ENCODE measurements at regions not wholly inside any gene's neighbourhood (a gene's known extent, or its start where the extent isn't known, plus 50 kb on each side); places are given as distances from the start of the nearest gene placed in this dataset.

GRCh38 chr10:112057072-112057471, 126.5 kb downstream of the GPAM start:
- DNase-seq (no peak), ATAC-seq (no peak)
- Mint-ChIP-seq H3K27me3 (no peaks in the 10 kb centered on the region), H3K9me3 (no peaks in the 10 kb centered on the region), H3K4me3 (no peak overlapping the region), H3K36me3 (ENCODE audit: low read depth) (no peaks in the 10 kb centered on the region), H3K27ac (no peak overlapping the region), H3K4me1 (no peaks in the 10 kb centered on the region)

GRCh38 chr10:112059220-112059619, 124.3 kb downstream of the GPAM start:
- DNase-seq (no peak), ATAC-seq (no peak)
- Mint-ChIP-seq H3K36me3 (ENCODE audit: low read depth) (no peaks in the 10 kb centered on the region), H3K4me3 (no peak overlapping the region), H3K27me3 (no peaks in the 10 kb centered on the region), H3K27ac (no peak overlapping the region), H3K4me1 (no peaks in the 10 kb centered on the region), H3K9me3 (no peaks in the 10 kb centered on the region)

DNA sequence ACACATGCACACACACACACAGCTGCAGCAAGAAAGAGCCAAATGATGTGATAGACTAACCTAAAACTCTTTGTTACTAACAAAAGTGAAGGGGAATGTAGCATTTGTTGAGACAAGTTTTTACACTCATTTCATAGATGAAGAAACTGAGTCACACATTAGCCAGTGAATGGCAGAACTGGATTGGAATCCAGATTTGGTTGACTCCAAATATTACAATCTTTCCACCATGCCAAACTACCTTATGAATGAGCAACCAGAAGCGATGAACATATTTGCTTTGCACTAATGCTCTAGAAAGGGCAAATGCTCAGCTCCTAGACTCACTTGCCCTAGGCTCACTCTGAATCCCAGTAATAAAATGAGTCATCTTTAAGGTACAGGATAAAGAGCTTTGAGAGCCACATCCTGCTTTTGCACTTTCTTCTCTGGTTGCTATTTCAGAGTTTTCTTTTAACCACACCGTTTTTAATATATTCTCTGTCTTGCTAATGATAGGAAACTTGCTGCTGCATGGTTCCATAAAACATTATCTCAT, 111.9 kb downstream of the GPAM start:
- no peak for DNase-seq
- H3K4me3 Mint-ChIP-seq: no peak overlapping the region
- H3K9me3 Mint-ChIP-seq: no peaks in the 10 kb centered on the region
- H3K27ac Mint-ChIP-seq: no peak overlapping the region
- H3K4me1 Mint-ChIP-seq: no peaks in the 10 kb centered on the region
- no peaks in the 10 kb centered on the region for H3K36me3 Mint-ChIP-seq (ENCODE audit: low read depth)
- no peaks in the 10 kb centered on the region for H3K27me3 Mint-ChIP-seq
- no peak for ATAC-seq

DNA sequence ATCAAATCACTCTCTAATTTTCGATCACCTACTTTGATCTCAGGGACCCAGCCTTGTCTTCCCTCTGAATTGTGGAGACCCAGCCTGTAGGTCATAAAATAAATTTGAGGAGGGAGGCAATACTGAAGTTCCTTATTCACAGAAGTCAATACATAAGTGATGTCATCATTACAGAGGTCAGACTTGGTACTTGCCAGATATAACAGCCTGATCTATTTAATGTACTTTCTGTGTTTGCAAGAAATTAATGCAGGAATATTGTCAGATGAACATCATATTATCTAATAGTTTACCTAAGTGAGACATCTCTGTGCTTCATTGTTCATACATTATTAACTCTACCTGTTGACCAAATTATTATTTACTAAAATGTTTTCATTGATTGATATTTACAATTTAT, 105.6 kb downstream of the GPAM start:
- Mint-ChIP-seq H3K36me3 (ENCODE audit: low read depth) (no peaks in the 10 kb centered on the region), H3K27me3 (peaks cover 2% of the 10 kb centered on the region), H3K27ac (no peak overlapping the region), H3K4me3 (no peak overlapping the region), H3K4me1 (no peaks in the 10 kb centered on the region), H3K9me3 (no peaks in the 10 kb centered on the region)
- DNase-seq (no peak), ATAC-seq (no peak)

GRCh38 chr10:112080231-112080630, 103.3 kb downstream of the GPAM start:
- H3K27me3 Mint-ChIP-seq: peaks cover 4% of the 10 kb centered on the region
- no peaks in the 10 kb centered on the region for H3K36me3 Mint-ChIP-seq (ENCODE audit: low read depth)
- ATAC-seq (no peak), DNase-seq (no peak)
- no peak overlapping the region for H3K27ac Mint-ChIP-seq
- H3K4me3 Mint-ChIP-seq: no peak overlapping the region
- no peaks in the 10 kb centered on the region for H3K9me3 Mint-ChIP-seq
- H3K4me1 Mint-ChIP-seq: no peaks in the 10 kb centered on the region

GRCh38 chr10:112082120-112082519, 101.4 kb downstream of the GPAM start:
- Mint-ChIP-seq H3K4me3 (no peak overlapping the region), H3K4me1 (no peaks in the 10 kb centered on the region), H3K27me3 (peaks cover 15% of the 10 kb centered on the region), H3K27ac (no peak overlapping the region), H3K36me3 (ENCODE audit: low read depth) (no peaks in the 10 kb centered on the region), H3K9me3 (no peaks in the 10 kb centered on the region)
- no peak for DNase-seq
- ATAC-seq: no peak

- H3K36me3 Mint-ChIP-seq (ENCODE audit: low read depth): no peaks in the 10 kb centered on the region
Observed at GRCh38 chr10:112083472-112083871, 100.1 kb downstream of the GPAM start.

DNA sequence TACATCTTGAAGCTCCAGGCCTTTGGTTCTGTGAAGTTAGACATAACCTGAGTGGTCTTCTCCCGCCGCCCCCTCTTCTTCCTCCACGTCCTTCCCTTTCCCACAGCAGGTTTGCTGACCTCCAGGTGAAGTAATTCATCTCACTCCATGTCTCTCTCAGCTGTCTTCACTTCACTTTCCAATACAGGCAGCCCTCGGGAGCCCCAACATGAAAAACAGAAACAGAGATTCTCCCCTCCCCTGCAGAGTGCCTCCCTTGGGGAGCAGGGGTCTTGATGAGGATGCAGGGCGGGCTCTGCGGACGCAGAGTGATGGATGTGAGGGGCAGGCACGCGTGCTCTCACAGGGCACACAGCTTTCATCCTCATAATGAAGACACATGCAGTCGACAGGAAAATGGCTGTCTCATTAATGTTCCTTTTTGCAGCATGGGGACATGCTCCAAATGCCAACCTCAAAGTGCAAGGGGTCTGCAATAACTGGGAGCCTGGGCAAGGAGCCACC, 95.6 kb downstream of the GPAM start:
- H3K4me3 Mint-ChIP-seq: no peak overlapping the region
- H3K36me3 Mint-ChIP-seq (ENCODE audit: low read depth): no peaks in the 10 kb centered on the region
- H3K9me3 Mint-ChIP-seq: no peaks in the 10 kb centered on the region
- DNase-seq (no peak), ATAC-seq (no peak)
- no peak overlapping the region for H3K27ac Mint-ChIP-seq
- peaks cover 12% of the 10 kb centered on the region for H3K27me3 Mint-ChIP-seq
- H3K4me1 Mint-ChIP-seq: no peaks in the 10 kb centered on the region

More at GRCh38 chr10:112083472-112083871, 100.1 kb downstream of the GPAM start:
- H3K4me3 Mint-ChIP-seq: no peak overlapping the region
- H3K27ac Mint-ChIP-seq: no peak overlapping the region
- no peaks in the 10 kb centered on the region for H3K4me1 Mint-ChIP-seq
- DNase-seq: no peak
- H3K9me3 Mint-ChIP-seq: no peaks in the 10 kb centered on the region
- H3K27me3 Mint-ChIP-seq: peaks cover 15% of the 10 kb centered on the region
- ATAC-seq: no peak

GRCh38 chr10:112091703-112092102, 91.9 kb downstream of the GPAM start:
- DNase-seq (no peak), ATAC-seq (no peak)
- no peaks in the 10 kb centered on the region for H3K4me1 Mint-ChIP-seq
- H3K9me3 Mint-ChIP-seq: no peaks in the 10 kb centered on the region
- no peaks in the 10 kb centered on the region for H3K36me3 Mint-ChIP-seq (ENCODE audit: low read depth)
- H3K4me3 Mint-ChIP-seq: no peak overlapping the region
- H3K27ac Mint-ChIP-seq: no peak overlapping the region
- H3K27me3 Mint-ChIP-seq: peaks cover 6% of the 10 kb centered on the region

- no peaks in the 10 kb centered on the region for H3K9me3 Mint-ChIP-seq
- no peak overlapping the region for H3K4me3 Mint-ChIP-seq
- peaks cover 7% of the 10 kb centered on the region for H3K27me3 Mint-ChIP-seq
- H3K36me3 Mint-ChIP-seq (ENCODE audit: low read depth): no peaks in the 10 kb centered on the region
- no peaks in the 10 kb centered on the region for H3K4me1 Mint-ChIP-seq
- DNase-seq: no peak
- H3K27ac Mint-ChIP-seq: no peak overlapping the region
- no peak for ATAC-seq
Observed at GRCh38 chr10:112092519-112092918, 91.0 kb downstream of the GPAM start.

DNA sequence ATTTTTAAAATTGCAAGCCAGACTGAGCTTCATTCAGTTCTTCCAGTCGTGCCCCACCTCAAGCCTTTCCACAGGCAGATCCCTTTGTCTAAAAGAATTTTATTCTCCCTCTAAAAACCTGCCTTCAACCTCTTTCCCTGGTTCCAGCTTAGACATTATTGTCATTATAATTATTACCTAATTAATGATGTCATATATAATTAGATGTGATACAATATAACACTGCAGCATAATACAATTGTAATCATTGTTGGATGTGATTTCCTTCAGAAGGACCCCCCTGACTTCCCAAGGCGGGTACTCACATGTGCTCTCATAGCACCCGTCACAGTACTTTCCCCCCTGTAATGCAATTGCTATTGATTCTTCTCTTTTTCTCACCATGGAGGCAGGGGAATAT, 88.6 kb downstream of the GPAM start:
- no peak for DNase-seq
- Mint-ChIP-seq H3K9me3 (no peaks in the 10 kb centered on the region), H3K27ac (no peak overlapping the region), H3K27me3 (peaks cover 9% of the 10 kb centered on the region), H3K4me1 (no peaks in the 10 kb centered on the region), H3K36me3 (ENCODE audit: low read depth) (no peaks in the 10 kb centered on the region), H3K4me3 (no peak overlapping the region)
- ATAC-seq: no peak

- no peaks in the 10 kb centered on the region for H3K4me1 Mint-ChIP-seq
- H3K27me3 Mint-ChIP-seq: peaks cover 11% of the 10 kb centered on the region
- H3K27ac Mint-ChIP-seq: no peak overlapping the region
- no peaks in the 10 kb centered on the region for H3K36me3 Mint-ChIP-seq (ENCODE audit: low read depth)
- ATAC-seq (no peak), DNase-seq (no peak)
- H3K4me3 Mint-ChIP-seq: no peak overlapping the region
- no peaks in the 10 kb centered on the region for H3K9me3 Mint-ChIP-seq
Observed at GRCh38 chr10:112095731-112096130, 87.8 kb downstream of the GPAM start.

- H3K27me3 Mint-ChIP-seq: peaks cover 18% of the 10 kb centered on the region
- no peak overlapping the region for H3K27ac Mint-ChIP-seq
- H3K4me1 Mint-ChIP-seq: no peaks in the 10 kb centered on the region
- H3K36me3 Mint-ChIP-seq (ENCODE audit: low read depth): no peaks in the 10 kb centered on the region
- no peaks in the 10 kb centered on the region for H3K9me3 Mint-ChIP-seq
- no peak for ATAC-seq
- no peak overlapping the region for H3K4me3 Mint-ChIP-seq
- DNase-seq: no peak
Observed at GRCh38 chr10:112098682-112099081, 84.9 kb downstream of the GPAM start.
